ENCODE measurements at regions not wholly inside any gene's neighbourhood (a gene's known extent, or its start where the extent isn't known, plus 50 kb on each side); places are given as distances from the start of the nearest gene placed in this dataset.

DNA sequence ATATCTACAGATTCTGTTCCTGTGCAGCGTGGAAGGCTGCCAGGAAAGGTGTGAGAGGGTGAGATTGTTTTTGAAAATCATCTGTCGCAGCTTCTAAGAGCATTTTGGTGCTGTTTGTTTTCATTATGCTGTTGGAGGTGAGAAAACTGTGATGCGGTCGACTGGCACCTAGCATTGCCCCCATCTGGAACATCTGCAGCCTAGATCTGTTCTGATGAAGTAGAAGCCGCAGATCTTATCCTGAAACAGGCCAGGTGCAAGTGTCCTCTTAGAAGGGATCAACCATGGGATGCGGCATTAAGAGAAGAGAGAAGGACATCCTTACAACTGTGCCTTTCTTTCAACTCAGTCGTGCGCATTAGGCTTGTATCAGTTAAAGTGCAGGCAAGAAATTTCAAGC, 167.3 kb downstream of the CDH26 start:
- H3K4me1 ChIP-seq (ENCODE audit: control insufficient read depth in 5 of 5, insufficient read depth in 5 of 5, low read length in 5 of 5): no peaks in the 10 kb centered on the region
- H3K9me3 ChIP-seq (ENCODE audit: control insufficient read depth in 4 of 4, insufficient read depth in 3 of 4, low read length in 3 of 4): no peaks in the 10 kb centered on the region
- DNase-seq (no peak), ATAC-seq (ENCODE audit: insufficient read depth, low FRiP score) (no peak)
- WGBS, 2 donors: 89 to 94% methylated on average over 8 of the region's 8 CpGs
- TF ChIP-seq, protein P1, sequence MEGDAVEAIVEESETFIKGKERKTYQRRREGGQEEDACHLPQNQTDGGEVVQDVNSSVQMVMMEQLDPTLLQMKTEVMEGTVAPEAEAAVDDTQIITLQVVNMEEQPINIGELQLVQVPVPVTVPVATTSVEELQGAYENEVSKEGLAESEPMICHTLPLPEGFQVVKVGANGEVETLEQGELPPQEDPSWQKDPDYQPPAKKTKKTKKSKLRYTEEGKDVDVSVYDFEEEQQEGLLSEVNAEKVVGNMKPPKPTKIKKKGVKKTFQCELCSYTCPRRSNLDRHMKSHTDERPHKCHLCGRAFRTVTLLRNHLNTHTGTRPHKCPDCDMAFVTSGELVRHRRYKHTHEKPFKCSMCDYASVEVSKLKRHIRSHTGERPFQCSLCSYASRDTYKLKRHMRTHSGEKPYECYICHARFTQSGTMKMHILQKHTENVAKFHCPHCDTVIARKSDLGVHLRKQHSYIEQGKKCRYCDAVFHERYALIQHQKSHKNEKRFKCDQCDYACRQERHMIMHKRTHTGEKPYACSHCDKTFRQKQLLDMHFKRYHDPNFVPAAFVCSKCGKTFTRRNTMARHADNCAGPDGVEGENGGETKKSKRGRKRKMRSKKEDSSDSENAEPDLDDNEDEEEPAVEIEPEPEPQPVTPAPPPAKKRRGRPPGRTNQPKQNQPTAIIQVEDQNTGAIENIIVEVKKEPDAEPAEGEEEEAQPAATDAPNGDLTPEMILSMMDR (IDR thresholded peaks at IDR 0.05; ENCODE audit: control extremely low read depth, extremely low read depth): no peak
- H3K27ac ChIP-seq (ENCODE audit: low read depth in 1 of 2, low read length in 1 of 2): no peak overlapping the region
- H3K36me3 ChIP-seq (ENCODE audit: control insufficient read depth in 4 of 4, insufficient read depth in 4 of 4, low read length in 4 of 4): no peaks in the 10 kb centered on the region
- no peak overlapping the region for H3K4me3 ChIP-seq
- H3K9ac ChIP-seq (ENCODE audit: insufficient read depth in 1 of 2, low read length in 2 of 2): no peak overlapping the region
- no peaks in the 10 kb centered on the region for H3K27me3 ChIP-seq (ENCODE audit: control insufficient read depth in 3 of 3, insufficient read depth in 3 of 3, low read length in 2 of 3)

DNA sequence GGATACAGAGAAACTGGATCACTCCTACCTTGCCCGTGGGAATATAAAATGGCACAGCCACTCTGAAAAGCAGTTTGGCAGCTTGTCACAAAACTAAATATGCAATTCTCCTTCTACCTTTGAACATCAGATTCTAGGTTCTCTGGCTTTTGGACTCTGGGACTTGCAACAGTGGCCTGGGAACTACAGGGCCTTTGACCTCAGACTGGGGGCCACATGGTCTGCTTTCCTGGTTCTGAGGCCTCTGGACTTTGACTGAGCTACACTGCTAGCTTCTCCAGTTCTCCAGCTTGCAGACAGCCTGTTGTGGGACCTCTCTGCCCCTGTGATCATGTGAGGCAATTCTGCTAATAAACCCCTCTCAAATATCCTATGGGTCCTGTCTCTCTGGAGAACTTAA, 168.8 kb downstream of the CDH26 start:
- H3K4me1 ChIP-seq (ENCODE audit: control insufficient read depth in 5 of 5, insufficient read depth in 5 of 5, low read length in 5 of 5): no peaks in the 10 kb centered on the region
- 0 to 55% methylated on average over 1 of the region's 1 CpG for WGBS, 2 donors
- no peaks in the 10 kb centered on the region for H3K36me3 ChIP-seq (ENCODE audit: control insufficient read depth in 4 of 4, insufficient read depth in 4 of 4, low read length in 4 of 4)
- no peaks in the 10 kb centered on the region for H3K9me3 ChIP-seq (ENCODE audit: control insufficient read depth in 4 of 4, insufficient read depth in 3 of 4, low read length in 3 of 4)
- no peak overlapping the region for H3K27ac ChIP-seq (ENCODE audit: low read depth in 1 of 2, low read length in 1 of 2)
- ATAC-seq (ENCODE audit: insufficient read depth, low FRiP score) (no peak), DNase-seq (no peak)
- no peak overlapping the region for H3K9ac ChIP-seq (ENCODE audit: insufficient read depth in 1 of 2, low read length in 2 of 2)
- no peaks in the 10 kb centered on the region for H3K27me3 ChIP-seq (ENCODE audit: control insufficient read depth in 3 of 3, insufficient read depth in 3 of 3, low read length in 2 of 3)
- TF ChIP-seq, protein P1 (IDR thresholded peaks at IDR 0.05; ENCODE audit: control extremely low read depth, extremely low read depth): no peak
- no peak overlapping the region for H3K4me3 ChIP-seq

DNA sequence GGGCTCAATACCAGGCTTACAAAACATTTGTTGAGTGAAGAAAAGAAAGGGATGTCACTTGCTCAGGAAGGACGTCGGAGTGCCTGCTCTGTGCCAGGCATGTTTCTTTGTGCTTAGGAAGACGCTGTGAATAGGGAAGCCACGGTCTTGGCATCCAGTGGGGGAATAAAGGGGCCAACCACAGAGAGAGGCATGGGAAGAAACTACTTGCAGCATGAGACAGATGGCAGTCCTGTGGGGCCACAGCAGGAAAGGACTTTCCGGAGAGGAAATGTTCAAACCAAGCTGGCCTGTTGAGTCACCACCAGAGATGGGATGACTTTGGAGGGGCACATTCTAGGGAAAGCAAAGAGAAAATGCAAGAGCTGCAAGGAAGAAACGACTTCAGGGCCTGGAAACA, 173.2 kb downstream of the CDH26 start:
- Histone ChIP-seq H3K27ac (ENCODE audit: low read depth in 1 of 2, low read length in 1 of 2) (no peak overlapping the region), H3K36me3 (ENCODE audit: control insufficient read depth in 4 of 4, insufficient read depth in 4 of 4, low read length in 4 of 4) (no peaks in the 10 kb centered on the region), H3K9ac (ENCODE audit: insufficient read depth in 1 of 2, low read length in 2 of 2) (no peak overlapping the region), H3K9me3 (ENCODE audit: control insufficient read depth in 4 of 4, insufficient read depth in 3 of 4, low read length in 3 of 4) (no peaks in the 10 kb centered on the region), H3K27me3 (ENCODE audit: control insufficient read depth in 3 of 3, insufficient read depth in 3 of 3, low read length in 2 of 3) (no peaks in the 10 kb centered on the region), H3K4me3 (no peak overlapping the region), H3K4me1 (ENCODE audit: control insufficient read depth in 5 of 5, insufficient read depth in 5 of 5, low read length in 5 of 5) (peaks cover 0 to 6% (median 0%) of the 10 kb centered on the region in 5 donors)
- TF ChIP-seq, protein P1 (IDR thresholded peaks at IDR 0.05; ENCODE audit: control extremely low read depth, extremely low read depth): no peak
- DNase-seq: no peak
- WGBS, 2 donors: 18 to 42% methylated on average over 6 of the region's 6 CpGs
- no peak for ATAC-seq (ENCODE audit: insufficient read depth, low FRiP score)

DNA sequence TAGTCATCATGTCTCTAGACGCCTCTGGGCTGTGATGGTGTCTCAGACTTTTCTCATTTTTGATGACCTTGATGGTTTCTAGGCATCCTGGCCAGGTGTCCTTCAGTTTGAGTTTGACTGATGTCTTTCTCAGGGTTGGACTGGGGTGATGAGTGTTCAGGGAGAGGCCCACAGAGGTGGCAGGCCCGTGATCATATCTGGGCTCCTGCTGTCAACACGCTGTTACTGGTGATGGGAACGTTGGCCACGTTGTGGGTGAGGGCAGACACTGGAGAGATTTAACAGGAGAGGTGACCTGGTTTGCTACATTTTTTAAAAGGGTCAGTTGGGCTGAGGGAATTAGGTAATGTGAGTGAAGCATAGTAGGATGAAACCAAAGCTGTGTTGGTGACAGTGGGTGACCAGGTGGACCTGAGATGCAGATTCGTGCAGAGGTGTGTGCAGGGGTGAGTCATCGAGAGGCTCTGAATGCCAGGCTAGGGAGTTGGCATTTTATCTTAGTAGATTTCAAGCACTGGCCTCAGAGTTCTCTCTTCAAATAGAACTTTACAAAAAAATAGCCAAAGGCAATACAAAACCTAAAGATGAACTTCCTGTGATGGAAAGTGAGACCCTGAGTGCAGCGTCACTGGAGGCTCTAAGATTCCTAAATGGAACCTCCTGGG, 174.1 kb downstream of the CDH26 start:
- H3K9ac ChIP-seq (ENCODE audit: insufficient read depth in 1 of 2, low read length in 2 of 2): no peak overlapping the region
- H3K9me3 ChIP-seq (ENCODE audit: control insufficient read depth in 4 of 4, insufficient read depth in 3 of 4, low read length in 3 of 4): no peaks in the 10 kb centered on the region
- H3K4me1 ChIP-seq (ENCODE audit: control insufficient read depth in 5 of 5, insufficient read depth in 5 of 5, low read length in 5 of 5): peaks cover 0 to 7% (median 0%) of the 10 kb centered on the region in 5 donors
- ATAC-seq (ENCODE audit: insufficient read depth, low FRiP score): no peak
- TF ChIP-seq, protein P1 (IDR thresholded peaks at IDR 0.05; ENCODE audit: control extremely low read depth, extremely low read depth): no peak
- 83 to 85% methylated on average over 8 of the region's 8 CpGs for WGBS, 2 donors
- no peak overlapping the region for H3K27ac ChIP-seq (ENCODE audit: low read depth in 1 of 2, low read length in 1 of 2)
- H3K36me3 ChIP-seq (ENCODE audit: control insufficient read depth in 4 of 4, insufficient read depth in 4 of 4, low read length in 4 of 4): no peaks in the 10 kb centered on the region
- DNase-seq: no peak
- no peak overlapping the region for H3K4me3 ChIP-seq
- no peaks in the 10 kb centered on the region for H3K27me3 ChIP-seq (ENCODE audit: control insufficient read depth in 3 of 3, insufficient read depth in 3 of 3, low read length in 2 of 3)

Data from lung (tissue), 11 donors.